Trophoblast cell (in vitro differentiated cells and primary cell): ENCODE measurements at regions not wholly inside any gene's neighbourhood (a gene's known extent, or its start where the extent isn't known, plus 50 kb on each side); places are given as distances from the start of the nearest gene placed in this dataset.

ENCODE experiments used
- DNase-seq, 2 donors: peaks; one replicate each; pipeline ENCODE4 v3.0.0-alpha.2; 2016
- H2AFZ ChIP-seq: 2 replicates; pipeline ENCODE4 v1.6.1; 2013; ENCODE audit warnings: low read length, moderate library complexity, mild to moderate bottlenecking; ENCODE audit not compliant: insufficient read depth, poor library complexity
- H2AK5ac ChIP-seq: 2 replicates; pipeline ENCODE4 v1.6.1; 2013; ENCODE audit warnings: mild to moderate bottlenecking, low read length
- H2BK120ac ChIP-seq: 2 replicates; pipeline ENCODE4 v1.6.1; 2013; ENCODE audit warnings: low read length, mild to moderate bottlenecking, moderate library complexity; ENCODE audit not compliant: insufficient read depth, poor library complexity
- H2BK12ac ChIP-seq: 2 replicates; pipeline ENCODE4 v1.6.1; 2013; ENCODE audit warnings: mild to moderate bottlenecking, low read length, moderate library complexity
- H2BK5ac ChIP-seq: 2 replicates; pipeline ENCODE4 v1.6.1; 2013; ENCODE audit warnings: low read length, low read depth, moderate library complexity, mild to moderate bottlenecking; ENCODE audit not compliant: poor library complexity
- H3K14ac ChIP-seq: 2 replicates; pipeline ENCODE4 v1.6.1; 2013; ENCODE audit warnings: mild to moderate bottlenecking, low read length
- H3K18ac ChIP-seq: 2 replicates; pipeline ENCODE4 v1.6.1; 2013; ENCODE audit warnings: mild to moderate bottlenecking, low read length
- H3K23ac ChIP-seq: 2 replicates; pipeline ENCODE4 v1.6.1; 2013; ENCODE audit warnings: low read length
- H3K27ac ChIP-seq: 2 replicates; pipeline ENCODE4 v1.5.1; 2013; ENCODE audit warnings: low read depth, mild to moderate bottlenecking, inconsistent platforms, low read length, moderate library complexity
- H3K27me3 ChIP-seq: 2 replicates; pipeline ENCODE4 v1.6.1; 2013; ENCODE audit warnings: inconsistent platforms, mild to moderate bottlenecking, low read length, moderate library complexity; ENCODE audit not compliant: insufficient read depth
- H3K36me3 ChIP-seq, 2 experiments: 1 replicate in 1 of 2; 2 replicates in 1 of 2; pipeline ENCODE4 v1.6.1; 2013; ENCODE audit warnings: low read length in 2 of 2, mild to moderate bottlenecking in 2 of 2, moderate library complexity in 1 of 2; ENCODE audit not compliant: insufficient read depth in 2 of 2, control insufficient read depth in 1 of 2
- H3K4ac ChIP-seq: 2 replicates; pipeline ENCODE4 v1.6.1; 2013; ENCODE audit warnings: low read depth, mild to moderate bottlenecking, low read length, moderate library complexity
- H3K4me1 ChIP-seq, 2 experiments: 1 replicate in 1 of 2; 2 replicates in 1 of 2; pipeline ENCODE4 v1.6.1; 2013; ENCODE audit warnings: low read length in 2 of 2, mild to moderate bottlenecking in 2 of 2, moderate library complexity in 1 of 2; ENCODE audit not compliant: insufficient read depth in 2 of 2, control insufficient read depth in 1 of 2
- H3K4me2 ChIP-seq: 2 replicates; pipeline ENCODE4 v1.6.1; 2013; ENCODE audit warnings: inconsistent platforms, mild to moderate bottlenecking, low read length, moderate library complexity
- H3K4me3 ChIP-seq: 2 replicates; pipeline ENCODE4 v1.5.1; 2013; ENCODE audit warnings: mild to moderate bottlenecking, low read depth, low read length, inconsistent platforms
- H3K79me1 ChIP-seq: one replicate; pipeline ENCODE4 v1.6.1; 2013; ENCODE audit warnings: low read length
- H3K79me2 ChIP-seq: 2 replicates; pipeline ENCODE4 v1.6.1; 2013; ENCODE audit warnings: low read length, mild to moderate bottlenecking; ENCODE audit not compliant: control insufficient read depth, insufficient read depth, poor library complexity
- H3K9ac ChIP-seq: 2 replicates; pipeline ENCODE4 v1.6.1; 2013; ENCODE audit warnings: mild to moderate bottlenecking, low read length
- H3K9me3 ChIP-seq: 2 replicates; pipeline ENCODE4 v1.6.1; 2013; ENCODE audit warnings: low read depth, mild to moderate bottlenecking, control low read depth, inconsistent platforms, low read length; ENCODE audit not compliant: insufficient read depth
- H4K12ac ChIP-seq: 2 replicates; pipeline ENCODE4 v1.6.1; 2013; ENCODE audit warnings: low read depth, mild to moderate bottlenecking, low read length, moderate library complexity
- H4K8ac ChIP-seq: 2 replicates; pipeline ENCODE4 v1.6.1; 2013; ENCODE audit warnings: low read depth, mild to moderate bottlenecking, low read length, moderate library complexity
- H4K91ac ChIP-seq: one replicate; pipeline ENCODE4 v1.6.1; 2013; ENCODE audit warnings: low read depth, mild to moderate bottlenecking, low read length, moderate library complexity
- WGBS: extraction: QIAGEN DNeasy Blood & Tissue Kit; methylation state at CpG from one replicate; pipeline ENCODE4 v1.1.7; 2013; ENCODE audit warnings: missing lambda C conversion rate; ENCODE audit not compliant: insufficient read length, insufficient coverage; ENCODE audit errors: extremely low coverage; 5-methylcytosine and 5-hydroxymethylcytosine counted together

DNA sequence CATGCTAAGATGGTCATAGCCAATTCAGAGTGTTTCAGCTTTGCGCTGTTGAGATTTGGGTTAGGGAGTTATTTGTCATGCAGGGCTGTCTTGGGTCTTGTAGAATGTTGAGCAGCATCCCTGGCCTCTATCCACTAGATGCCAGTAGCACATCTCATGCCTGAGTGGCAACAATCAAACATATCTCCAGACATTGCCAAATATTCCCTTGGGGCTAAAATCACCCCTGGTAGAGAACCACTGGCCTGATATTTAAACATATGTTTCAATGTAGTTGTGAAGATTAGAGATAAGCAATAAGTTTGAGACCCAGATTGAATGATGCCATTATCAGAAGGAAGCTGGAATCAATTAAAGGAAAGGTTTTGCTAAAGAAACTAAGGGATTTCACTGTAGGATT is 463.3 kb downstream of the DOK5 start:
- Histone ChIP-seq H3K4me3 (no peak overlapping the region), H3K36me3 (no peaks in the 10 kb centered on the region), H3K9ac (no peak overlapping the region), H3K18ac (no peak overlapping the region), H4K8ac (no peak overlapping the region), H3K4me2 (no peak overlapping the region), H3K23ac (no peak overlapping the region), H2AFZ (no peak overlapping the region), H4K12ac (no peak overlapping the region), H2AK5ac (no peak overlapping the region), H2BK12ac (no peak overlapping the region), H2BK5ac (no peak overlapping the region), H2BK120ac (no peak overlapping the region), H3K27ac (no peak overlapping the region), H3K27me3 (no peaks in the 10 kb centered on the region), H3K14ac (no peak overlapping the region), H3K4ac (no peak overlapping the region), H3K4me1 (no peaks in the 10 kb centered on the region), H3K79me1 (no peaks in the 10 kb centered on the region), H3K79me2 (no peaks in the 10 kb centered on the region), H3K9me3 (no peaks in the 10 kb centered on the region), H4K91ac (no peak overlapping the region)
- WGBS, result no CpG with 5 or more reads among the region's 1 CpG
- no peak for DNase-seq

DNA sequence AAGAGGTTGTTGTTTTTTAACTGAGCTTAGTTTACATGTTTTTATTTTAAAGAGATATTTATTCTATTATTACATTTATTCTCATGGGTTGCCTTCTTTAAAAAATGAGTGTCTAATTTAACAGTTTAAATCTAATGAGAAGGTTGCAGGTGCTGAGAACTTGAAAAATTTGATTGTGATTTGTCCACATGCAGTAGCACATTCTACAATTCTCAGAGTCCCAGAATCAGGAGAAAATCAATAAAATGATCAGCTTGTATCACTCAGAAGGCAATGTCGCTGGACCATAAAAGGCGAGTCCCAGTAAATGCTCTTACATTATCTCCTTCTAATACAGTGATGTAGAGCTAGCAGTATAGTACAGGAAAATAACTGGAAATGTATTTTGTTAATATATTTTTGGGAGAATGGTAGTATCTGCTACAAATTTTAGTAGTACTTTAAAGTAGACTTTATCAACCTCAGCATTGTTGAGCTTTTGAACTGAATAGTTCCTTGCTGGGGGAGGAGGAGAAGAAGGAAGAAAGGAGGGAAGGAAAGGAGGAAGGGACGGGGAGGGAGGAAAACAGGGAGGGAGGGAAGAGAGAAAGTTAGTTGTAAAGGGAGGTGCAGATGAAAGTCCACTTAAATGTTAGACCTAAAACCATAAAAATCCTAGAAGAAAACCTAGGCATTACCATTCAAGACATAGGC is 458.0 kb downstream of the DOK5 start:
- no peak overlapping the region for H3K4me2 ChIP-seq
- H3K23ac ChIP-seq, result no peak overlapping the region
- no peaks in the 10 kb centered on the region for H3K36me3 ChIP-seq
- no peak overlapping the region for H3K4ac ChIP-seq
- no peak overlapping the region for H4K8ac ChIP-seq
- H3K79me1 ChIP-seq, result no peaks in the 10 kb centered on the region
- no peak overlapping the region for H3K14ac ChIP-seq
- H2BK120ac ChIP-seq, result no peak overlapping the region
- no peak overlapping the region for H2BK12ac ChIP-seq
- H4K12ac ChIP-seq, result no peak overlapping the region
- H3K79me2 ChIP-seq, result no peaks in the 10 kb centered on the region
- no peak overlapping the region for H3K18ac ChIP-seq
- no peak for DNase-seq
- H3K27me3 ChIP-seq, result no peaks in the 10 kb centered on the region
- H3K4me3 ChIP-seq, result no peak overlapping the region
- no peaks in the 10 kb centered on the region for H3K4me1 ChIP-seq
- no peak overlapping the region for H4K91ac ChIP-seq
- no peak overlapping the region for H2AK5ac ChIP-seq
- WGBS, result no CpG with 5 or more reads among the region's 3 CpGs
- no peaks in the 10 kb centered on the region for H3K9me3 ChIP-seq
- no peak overlapping the region for H3K9ac ChIP-seq
- no peak overlapping the region for H2AFZ ChIP-seq
- no peak overlapping the region for H3K27ac ChIP-seq
- no peak overlapping the region for H2BK5ac ChIP-seq

GRCh38 chr20:54929191-54929590 is 453.8 kb downstream of the DOK5 start:
- H3K9me3 ChIP-seq, result no peaks in the 10 kb centered on the region
- H3K4me1 ChIP-seq, result no peaks in the 10 kb centered on the region
- no peak overlapping the region for H4K12ac ChIP-seq
- no peak for DNase-seq
- H3K4ac ChIP-seq, result no peak overlapping the region
- H2BK12ac ChIP-seq, result no peak overlapping the region
- no peak overlapping the region for H2AK5ac ChIP-seq
- no peak overlapping the region for H3K18ac ChIP-seq
- H4K91ac ChIP-seq, result no peak overlapping the region
- no peak overlapping the region for H3K14ac ChIP-seq
- H4K8ac ChIP-seq, result no peak overlapping the region
- H2BK5ac ChIP-seq, result no peak overlapping the region
- H3K79me1 ChIP-seq, result no peaks in the 10 kb centered on the region
- H3K36me3 ChIP-seq, result no peaks in the 10 kb centered on the region
- H3K23ac ChIP-seq, result no peak overlapping the region
- no peak overlapping the region for H3K9ac ChIP-seq
- WGBS, result no CpG with 5 or more reads among the region's 4 CpGs
- no peaks in the 10 kb centered on the region for H3K27me3 ChIP-seq
- H2BK120ac ChIP-seq, result no peak overlapping the region
- no peak overlapping the region for H2AFZ ChIP-seq
- no peak overlapping the region for H3K4me2 ChIP-seq
- no peak overlapping the region for H3K4me3 ChIP-seq
- H3K27ac ChIP-seq, result no peak overlapping the region
- H3K79me2 ChIP-seq, result no peaks in the 10 kb centered on the region

- H3K27ac ChIP-seq, result no peak overlapping the region
- no peak for DNase-seq
- no peak overlapping the region for H3K4me2 ChIP-seq
- H4K8ac ChIP-seq, result no peak overlapping the region
- no peak overlapping the region for H4K91ac ChIP-seq
- H2BK120ac ChIP-seq, result no peak overlapping the region
- no peaks in the 10 kb centered on the region for H3K4me1 ChIP-seq
- WGBS, result no CpG with 5 or more reads among the region's 1 CpG
- H2BK5ac ChIP-seq, result no peak overlapping the region
- no peak overlapping the region for H3K4me3 ChIP-seq
- no peaks in the 10 kb centered on the region for H3K79me2 ChIP-seq
- no peaks in the 10 kb centered on the region for H3K79me1 ChIP-seq
- H3K14ac ChIP-seq, result no peak overlapping the region
- H2AK5ac ChIP-seq, result no peak overlapping the region
- no peak overlapping the region for H2BK12ac ChIP-seq
- H3K36me3 ChIP-seq, result no peaks in the 10 kb centered on the region
- H3K18ac ChIP-seq, result no peak overlapping the region
- H3K4ac ChIP-seq, result no peak overlapping the region
- no peaks in the 10 kb centered on the region for H3K9me3 ChIP-seq
- no peaks in the 10 kb centered on the region for H3K27me3 ChIP-seq
- H3K23ac ChIP-seq, result no peak overlapping the region
- H4K12ac ChIP-seq, result no peak overlapping the region
- no peak overlapping the region for H2AFZ ChIP-seq
- H3K9ac ChIP-seq, result no peak overlapping the region
Measured at GRCh38 chr20:54928564-54928963, 453.2 kb downstream of the DOK5 start.
